22Rv1 (cell line): ENCODE measurements at regions not wholly inside any gene's neighbourhood (a gene's known extent, or its start where the extent isn't known, plus 50 kb on each side); places are given as distances from the start of the nearest gene placed in this dataset.

Experiments used
- ZFX ChIP-seq: fragments of 450-650 bp; IDR thresholded peaks from 2 replicates; pipeline ENCODE4 v1.6.1; 2017; ENCODE audit warnings: antibody characterized with exemption, borderline replicate concordance
- TF ChIP-seq, protein P1 (sequence below): fragments of 450-650 bp; IDR thresholded peaks from 2 replicates; pipeline ENCODE4 v1.5.1; 2017; ENCODE audit warnings: mild to moderate bottlenecking

DNA sequence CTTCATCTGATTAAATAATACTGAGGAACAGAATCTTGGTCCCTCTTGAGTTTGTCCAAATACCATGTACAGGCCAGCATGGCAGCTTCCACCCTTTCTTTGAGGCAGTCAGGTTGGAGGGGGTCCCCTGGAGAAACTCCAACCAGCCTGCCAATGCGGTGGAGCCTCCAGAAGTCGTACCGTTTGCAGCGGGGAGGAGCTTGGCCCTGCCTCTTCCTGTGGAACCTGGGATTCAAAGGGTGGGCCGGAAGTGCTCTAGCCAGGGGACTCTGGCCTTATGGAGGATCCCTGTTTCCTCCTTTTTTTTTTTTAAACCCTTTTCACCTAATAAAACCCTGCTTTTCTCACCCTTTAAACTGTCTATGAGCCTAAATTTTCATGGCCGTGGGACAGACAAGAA is 216.3 kb upstream of the ZNF608 start:
- TF ChIP-seq, protein P1, sequence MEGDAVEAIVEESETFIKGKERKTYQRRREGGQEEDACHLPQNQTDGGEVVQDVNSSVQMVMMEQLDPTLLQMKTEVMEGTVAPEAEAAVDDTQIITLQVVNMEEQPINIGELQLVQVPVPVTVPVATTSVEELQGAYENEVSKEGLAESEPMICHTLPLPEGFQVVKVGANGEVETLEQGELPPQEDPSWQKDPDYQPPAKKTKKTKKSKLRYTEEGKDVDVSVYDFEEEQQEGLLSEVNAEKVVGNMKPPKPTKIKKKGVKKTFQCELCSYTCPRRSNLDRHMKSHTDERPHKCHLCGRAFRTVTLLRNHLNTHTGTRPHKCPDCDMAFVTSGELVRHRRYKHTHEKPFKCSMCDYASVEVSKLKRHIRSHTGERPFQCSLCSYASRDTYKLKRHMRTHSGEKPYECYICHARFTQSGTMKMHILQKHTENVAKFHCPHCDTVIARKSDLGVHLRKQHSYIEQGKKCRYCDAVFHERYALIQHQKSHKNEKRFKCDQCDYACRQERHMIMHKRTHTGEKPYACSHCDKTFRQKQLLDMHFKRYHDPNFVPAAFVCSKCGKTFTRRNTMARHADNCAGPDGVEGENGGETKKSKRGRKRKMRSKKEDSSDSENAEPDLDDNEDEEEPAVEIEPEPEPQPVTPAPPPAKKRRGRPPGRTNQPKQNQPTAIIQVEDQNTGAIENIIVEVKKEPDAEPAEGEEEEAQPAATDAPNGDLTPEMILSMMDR: no peak
- no peak for TF ChIP-seq ZFX
